NOMO-1 treated with dmso at 0.1 percent for 144 hours (cell line): ENCODE measurements at regions not wholly inside any gene's neighbourhood (a gene's known extent, or its start where the extent isn't known, plus 50 kb on each side); places are given as distances from the start of the nearest gene placed in this dataset.

ENCODE experiments used
- DNase-seq: peaks from one replicate; lab custom pipeline; 2025; ENCODE audit not compliant: unreplicated experiment; lab: John Stamatoyannopoulos, UW

GRCh38 chr5:9707732-9708462 is 77.7 kb upstream of the TAS2R1 start:
- no peak for DNase-seq

GRCh38 chr5:9699681-9700080 is 69.5 kb upstream of the TAS2R1 start:
- no peak for DNase-seq

- DNase-seq = no peak
Observed at GRCh38 chr5:9698841-9699240, 68.7 kb upstream of the TAS2R1 start.

GRCh38 chr5:9698125-9698826 is 68.1 kb upstream of the TAS2R1 start:
- DNase-seq = no peak

- DNase-seq = no peak
Observed at GRCh38 chr5:9692576-9692975, 62.4 kb upstream of the TAS2R1 start.

GRCh38 chr5:9691261-9691660 is 61.1 kb upstream of the TAS2R1 start:
- DNase-seq = no peak

- no peak for DNase-seq
Observed at GRCh38 chr5:9690751-9691150, 60.6 kb upstream of the TAS2R1 start.

GRCh38 chr5:9686216-9686615 is 56.1 kb upstream of the TAS2R1 start:
- DNase-seq = no peak

- DNase-seq = no peak
Observed at GRCh38 chr5:9681706-9682105, 51.6 kb upstream of the TAS2R1 start.
